Stimulated activated CD8-positive, alpha-beta memory T cell treated with anti-CD3 and anti-CD28 coated beads, Interleukin-4, amount 100 ng/mL, for 4 hours (primary cell): ENCODE measurements at regions not wholly inside any gene's neighbourhood (a gene's known extent, or its start where the extent isn't known, plus 50 kb on each side); places are given as distances from the start of the nearest gene placed in this dataset.
"Not testable (repeated sequence)": the region's sequence is repeated elsewhere in the genome, so short reads cannot be mapped to it uniquely, and the experiment has no call there.

Source experiments
- DNase-seq, 2 donors: peaks; one replicate each; pipeline ENCODE4 v3.0.0-alpha.2; 2020; ENCODE audit warnings: low read depth in 2 of 2, low spot score in 1 of 2

DNA sequence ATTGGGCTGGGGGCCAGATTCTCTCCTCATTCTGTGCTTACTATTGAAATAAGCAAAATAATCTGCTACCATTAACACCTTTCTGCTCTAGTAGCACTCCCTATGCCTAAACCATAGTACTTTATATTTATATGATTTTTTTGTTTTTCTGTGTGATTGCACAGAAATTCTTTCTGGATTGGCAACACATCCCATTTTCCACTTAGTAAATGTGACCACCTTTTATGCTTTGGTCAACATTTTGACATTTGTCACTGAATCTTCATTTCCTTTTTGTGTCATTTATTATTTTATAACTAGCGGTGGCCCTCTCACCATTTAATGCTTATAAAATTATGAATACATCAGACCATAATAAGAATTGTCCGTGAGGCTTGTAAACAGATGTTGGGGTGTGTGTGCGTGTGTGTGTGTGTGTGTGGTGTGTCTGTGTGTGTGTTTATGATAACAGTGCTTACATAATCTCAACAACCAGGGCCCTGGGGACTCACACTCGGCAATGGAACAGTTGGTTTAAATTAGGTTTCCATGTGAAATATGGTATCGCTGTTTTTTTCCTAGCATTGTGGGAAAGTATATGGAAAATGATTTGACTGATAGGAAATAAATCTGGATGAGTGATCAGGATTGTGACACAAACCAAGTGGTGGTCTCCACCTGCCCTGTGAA lies 138.9 kb downstream of the NOC3L start:
- DNase-seq: no peak

- no peak for DNase-seq
These were observed 138.1 kb downstream of the NOC3L start for GRCh38 chr10:94224656-94225055.

DNA sequence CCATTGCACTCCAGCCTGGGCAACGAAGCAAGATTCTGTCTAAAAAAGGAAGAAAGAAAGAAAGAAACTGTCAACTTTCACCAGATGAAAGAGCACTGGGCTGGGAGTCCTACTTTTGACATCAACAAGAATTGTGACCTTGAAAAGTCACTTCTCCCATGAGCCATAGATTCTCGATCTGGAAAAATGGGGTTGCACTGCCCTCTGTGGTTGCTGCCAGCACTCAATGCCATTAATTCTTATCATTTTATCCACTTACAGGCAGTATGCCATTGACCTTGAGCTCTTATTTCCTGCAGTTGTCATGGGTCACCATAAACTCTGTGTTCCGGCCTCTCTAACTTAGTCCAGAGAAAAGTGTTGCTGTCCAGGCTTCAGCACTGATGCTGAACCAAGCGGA lies 137.2 kb downstream of the NOC3L start:
- no peak for DNase-seq

DNA sequence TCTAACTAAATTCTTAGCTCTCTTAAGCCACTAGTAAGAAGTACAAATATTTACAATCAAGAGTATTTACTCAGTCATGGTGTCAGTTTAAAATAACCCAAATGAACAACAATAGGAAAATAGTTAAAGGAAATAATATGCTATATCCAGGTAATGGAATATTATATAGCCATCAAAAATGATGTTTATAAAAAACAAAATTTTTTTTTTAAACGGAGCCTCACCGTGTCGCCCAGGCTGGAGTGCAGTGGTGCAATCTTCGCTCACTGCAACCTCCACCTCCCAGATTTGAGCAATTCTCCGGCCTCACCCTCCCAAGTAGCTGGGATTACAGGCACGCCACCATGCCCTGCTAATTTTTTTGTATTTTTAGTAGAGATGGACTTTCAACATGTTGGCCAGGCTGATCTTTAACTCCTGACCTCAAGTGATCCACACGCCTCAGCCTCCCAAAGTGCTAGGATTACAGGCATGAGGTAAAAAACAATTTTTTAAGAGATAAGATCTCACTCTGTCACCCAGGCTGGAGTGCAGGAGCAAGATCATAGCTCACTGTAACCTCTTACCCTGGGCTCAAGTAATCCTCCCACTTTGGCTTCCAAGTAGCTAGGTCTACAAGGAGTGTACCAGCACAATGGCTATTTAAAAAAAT lies 132.5 kb downstream of the NOC3L start:
- DNase-seq: no peak

- DNase-seq: no peak
These were observed 129.9 kb downstream of the NOC3L start for GRCh38 chr10:94232711-94233383.

DNA sequence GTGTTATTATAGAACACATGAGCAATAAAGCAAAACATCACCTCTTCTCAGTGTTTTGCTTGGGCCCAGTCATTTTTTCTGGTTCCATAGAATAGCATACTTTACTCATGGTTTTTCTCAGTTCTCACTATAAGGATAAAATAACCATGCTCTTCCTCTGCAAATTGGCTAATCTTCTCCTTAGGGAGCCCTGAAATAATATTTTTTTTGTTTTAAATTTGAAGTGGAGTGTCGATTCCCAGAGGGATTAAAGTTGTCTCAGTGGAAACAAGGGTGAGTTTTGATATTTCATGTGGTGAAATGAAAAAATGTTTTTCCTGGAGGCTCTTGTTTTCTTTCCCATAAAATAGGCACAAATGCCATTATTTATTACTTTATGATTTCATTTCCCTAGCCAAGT lies 127.3 kb downstream of the NOC3L start:
- no peak for DNase-seq

- DNase-seq: no peak
These were observed 124.6 kb downstream of the NOC3L start for GRCh38 chr10:94238006-94238617.

DNA sequence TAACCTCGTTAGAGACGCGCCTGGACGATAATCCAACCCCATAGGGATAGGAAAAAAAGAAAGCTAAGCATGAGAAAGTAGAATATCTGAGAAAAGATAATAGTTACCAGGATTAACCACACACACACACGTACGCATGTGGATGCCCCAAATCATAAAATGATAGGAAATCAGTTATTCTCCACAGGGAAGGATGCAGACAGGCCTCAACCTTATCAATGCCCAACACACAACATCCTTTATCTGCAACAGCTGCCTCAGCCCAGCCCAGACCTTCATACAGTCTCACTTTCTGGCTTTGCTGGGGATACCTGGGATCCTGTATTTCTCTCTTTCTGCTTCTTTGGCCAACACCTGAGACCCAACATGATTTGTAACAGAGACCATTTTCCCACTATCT lies 123.0 kb downstream of the NOC3L start:
- no peak for DNase-seq

GRCh38 chr10:94240491-94240890 lies 122.2 kb downstream of the NOC3L start:
- no peak for DNase-seq

DNA sequence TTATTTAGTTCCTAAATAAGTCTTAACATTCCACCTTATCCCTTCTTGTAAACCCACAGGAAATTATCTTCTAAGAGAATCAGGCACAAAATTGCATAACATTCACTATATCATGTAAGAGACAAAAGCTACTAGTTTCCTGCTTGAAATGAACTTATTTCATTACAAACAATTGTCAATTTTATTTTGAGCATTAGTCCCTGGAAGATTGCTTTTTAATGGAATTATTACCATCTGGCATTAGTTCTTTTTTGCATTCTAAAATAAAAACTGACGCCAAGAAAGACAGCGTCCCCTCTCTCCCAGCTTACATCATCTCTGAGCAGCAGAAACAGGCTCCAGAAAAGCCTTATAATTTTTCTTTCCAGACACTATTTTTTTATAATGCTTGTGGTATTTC lies 121.8 kb downstream of the NOC3L start:
- no peak for DNase-seq

GRCh38 chr10:94251098-94251497 lies 111.6 kb downstream of the NOC3L start:
- no peak for DNase-seq

DNA sequence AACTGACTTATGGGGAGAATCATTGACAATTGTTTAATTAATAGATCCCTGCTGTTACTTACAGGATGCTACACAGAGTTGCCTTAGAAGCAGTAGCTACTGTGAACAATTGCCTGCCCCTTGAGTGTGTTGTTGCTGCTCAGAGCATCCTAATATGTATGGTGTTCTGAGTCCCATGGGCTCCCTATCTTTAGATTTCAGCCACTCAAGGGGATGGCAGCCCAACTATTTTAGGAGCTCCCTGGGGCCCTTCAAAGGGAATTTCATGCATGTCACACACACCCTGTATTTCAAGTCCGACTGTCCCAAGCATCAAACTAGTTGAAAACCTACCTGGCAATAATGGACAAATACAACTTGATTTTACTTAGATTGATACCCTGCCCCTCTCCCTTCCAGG lies 111.2 kb downstream of the NOC3L start:
- no peak for DNase-seq

DNA sequence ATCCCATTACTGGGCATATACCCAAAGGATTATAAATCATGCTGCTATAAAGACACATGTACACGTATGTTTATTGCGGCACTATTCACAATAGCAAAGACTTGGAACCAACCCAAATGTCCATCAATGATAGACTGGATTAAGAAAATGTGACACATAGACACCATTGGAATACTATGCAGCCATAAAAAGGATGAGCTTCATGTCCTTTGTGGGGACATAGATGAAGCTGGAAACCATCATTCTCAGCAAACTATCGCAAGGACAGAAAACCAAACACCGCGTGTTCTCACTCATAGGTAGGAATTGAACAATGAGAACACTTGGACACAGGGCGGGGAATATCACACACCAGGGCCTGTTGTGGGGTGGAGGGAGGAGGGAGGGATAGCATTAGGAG lies 105.3 kb downstream of the NOC3L start:
- DNase-seq: not testable (repeated sequence)

GRCh38 chr10:94260455-94260854 lies 102.3 kb downstream of the NOC3L start:
- DNase-seq: no peak

DNA sequence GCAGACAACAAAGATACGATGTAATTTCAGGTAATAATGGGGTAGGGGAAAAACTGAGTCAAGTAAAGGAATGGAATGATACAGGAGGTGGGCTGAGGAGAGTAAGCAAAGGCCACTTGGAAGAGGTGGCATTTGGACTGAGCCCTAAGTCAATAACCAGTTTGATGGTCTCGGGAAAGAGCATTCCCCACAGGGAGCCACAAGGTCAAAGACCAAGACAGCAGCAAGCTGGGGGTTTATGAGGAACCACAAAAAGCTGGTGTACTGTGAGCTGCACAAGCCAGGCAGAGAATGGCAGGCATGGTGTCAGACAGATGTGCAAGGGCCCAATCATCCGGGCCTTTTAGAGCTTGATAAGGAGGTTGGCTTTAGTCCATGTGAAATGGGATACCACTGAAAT lies 98.7 kb downstream of the NOC3L start:
- DNase-seq: no peak

DNA sequence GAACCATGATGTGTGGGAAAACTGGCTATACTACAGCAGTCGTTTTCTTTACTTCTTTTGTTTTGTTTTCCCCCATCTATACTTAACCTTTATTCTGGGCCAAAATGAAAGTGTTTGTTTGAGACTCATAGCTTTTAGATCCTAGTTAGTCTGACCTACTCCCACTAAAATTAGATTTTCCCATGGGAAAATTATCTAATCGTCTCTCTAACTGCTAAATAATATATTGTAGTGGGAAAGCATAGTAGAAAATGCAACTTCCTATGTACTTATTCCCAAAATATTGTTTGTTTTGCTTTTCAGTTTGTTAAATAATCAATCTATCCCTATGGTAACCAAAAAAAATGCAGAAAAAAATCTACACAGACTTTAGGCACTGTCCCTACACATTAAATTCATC lies 96.6 kb downstream of the NOC3L start:
- DNase-seq: no peak

- no peak for DNase-seq
These were observed 94.1 kb downstream of the NOC3L start for GRCh38 chr10:94268652-94269051.

DNA sequence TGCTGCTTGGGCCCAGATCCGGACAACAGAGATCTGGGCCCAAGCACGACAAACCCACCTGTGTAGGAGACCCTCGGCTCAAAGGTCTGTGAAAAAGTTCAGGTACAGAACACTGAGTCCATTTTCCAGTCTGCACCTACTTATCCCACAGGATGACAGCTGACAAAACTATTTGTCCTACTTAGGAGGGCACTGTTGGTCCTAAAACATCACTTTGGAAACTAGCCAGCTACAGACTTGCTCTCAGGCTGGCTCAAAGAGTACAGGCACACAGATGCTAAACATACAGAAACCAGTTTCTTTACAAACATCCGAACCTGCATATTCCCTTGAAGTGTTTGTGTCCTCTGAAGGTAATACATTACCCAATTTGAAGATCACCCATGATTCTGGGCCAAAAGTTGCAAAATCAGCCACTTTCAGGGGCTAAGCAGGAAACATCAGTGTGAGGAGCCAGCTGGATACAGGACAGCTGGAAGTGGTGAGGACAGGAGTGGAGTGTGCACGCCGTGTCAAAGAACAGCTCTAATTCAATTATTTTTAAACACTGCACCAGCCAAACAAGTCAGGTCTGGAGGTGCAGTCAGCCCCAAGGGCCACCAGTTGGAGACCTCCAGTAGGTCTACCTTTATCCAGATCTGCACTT lies 88.5 kb downstream of the NOC3L start:
- DNase-seq: no peak

- no peak for DNase-seq
These were observed 86.6 kb downstream of the NOC3L start for GRCh38 chr10:94276140-94276539.

DNA sequence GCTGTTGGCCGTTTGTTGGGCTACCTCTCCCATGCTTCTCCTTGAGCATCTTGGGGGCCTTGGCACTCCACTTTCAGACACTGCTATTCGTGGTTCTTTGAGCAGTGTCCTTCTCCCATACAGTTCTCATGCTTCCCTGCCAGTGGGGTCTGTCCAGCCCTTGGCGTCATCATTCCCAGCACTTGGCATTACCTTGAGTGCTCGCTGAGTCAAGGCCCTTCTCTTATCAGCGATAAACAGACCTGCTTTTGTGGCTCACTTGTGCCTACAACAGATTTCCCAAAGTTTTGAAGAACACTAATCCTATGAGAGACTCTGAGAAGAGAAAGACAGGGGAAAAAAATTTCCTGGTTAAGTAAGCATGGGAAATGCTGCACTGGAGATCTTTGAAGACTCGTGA lies 85.3 kb downstream of the NOC3L start:
- no peak for DNase-seq

DNA sequence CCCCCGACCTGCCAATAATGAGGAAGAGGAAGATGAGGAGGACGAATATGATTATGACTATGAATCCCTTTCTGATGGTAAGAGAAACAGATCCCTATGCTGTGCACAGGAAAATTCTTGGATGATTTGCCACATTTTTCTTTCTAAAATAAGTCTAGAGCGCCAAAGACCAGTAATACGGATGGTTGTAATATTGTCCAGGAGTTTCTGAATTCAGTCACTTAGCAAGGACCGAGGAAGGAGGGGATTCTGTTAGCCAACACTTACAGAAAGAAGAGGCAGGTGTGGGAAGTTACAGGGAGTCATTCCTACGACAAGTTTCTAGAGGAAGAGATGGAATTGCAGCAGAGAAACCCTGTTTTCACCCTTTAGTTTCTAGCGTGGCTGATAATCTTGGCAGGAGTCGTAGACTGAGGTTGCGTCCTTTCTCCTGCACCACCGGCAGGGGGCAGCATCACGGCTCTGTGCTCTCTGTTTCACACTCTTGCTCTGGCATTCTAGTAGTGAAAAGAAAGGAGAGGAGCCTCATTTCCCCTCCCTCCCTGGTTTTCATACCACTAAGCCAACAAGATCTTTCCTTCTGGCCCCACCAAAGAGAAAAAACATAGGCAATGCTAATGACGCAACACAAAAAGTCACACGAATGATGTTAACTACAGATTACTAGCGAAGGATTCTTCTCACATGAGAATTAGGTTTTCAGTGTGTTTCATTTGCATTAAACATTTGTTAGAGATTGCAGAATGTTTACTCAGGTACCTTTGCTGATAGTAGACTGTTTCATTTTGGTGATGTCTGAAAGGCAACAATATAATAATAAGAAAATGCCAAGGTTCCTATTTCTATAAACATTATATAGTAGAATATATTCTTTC lies 82.7 kb downstream of the NOC3L start:
- peak; percentile 4 to 17 for DNase-seq
